ENCODE measurements at regions not wholly inside any gene's neighbourhood (a gene's known extent, or its start where the extent isn't known, plus 50 kb on each side); places are given as distances from the start of the nearest gene placed in this dataset.
"Not testable (repeated sequence)": the region's sequence is repeated elsewhere in the genome, so short reads cannot be mapped to it uniquely, and the experiment has no call there.

DNA sequence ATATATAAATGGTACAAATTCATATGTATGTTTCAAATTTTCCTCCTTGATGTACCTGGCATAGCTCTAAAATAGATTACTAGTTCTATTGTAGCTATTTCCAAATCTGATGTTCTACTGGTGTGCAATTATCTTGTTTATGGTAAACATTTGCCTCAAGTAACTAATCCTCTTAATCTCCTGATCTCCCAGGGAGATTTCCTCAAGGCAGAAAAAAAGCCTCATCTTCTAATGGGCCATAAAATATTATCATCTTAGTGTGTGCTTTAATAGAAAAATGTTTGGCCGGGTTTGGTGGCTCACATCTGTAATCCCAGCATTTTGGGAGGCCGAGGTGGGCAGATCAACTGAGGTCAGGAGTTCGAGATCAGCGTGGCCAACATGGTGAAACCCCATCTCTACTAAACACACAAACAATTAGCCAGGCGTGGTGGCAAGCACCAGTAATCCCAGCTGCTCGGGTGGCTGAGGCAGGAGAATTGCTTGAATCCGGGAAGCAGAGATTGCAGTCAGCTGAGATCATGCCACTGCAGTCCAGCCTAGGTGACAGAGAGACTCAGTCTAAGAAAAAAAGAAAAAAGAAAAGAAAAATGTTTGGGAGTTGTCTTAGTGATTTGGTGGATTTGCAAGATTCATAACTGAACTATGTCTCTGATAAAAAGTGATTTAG, 498.9 kb upstream of the SLITRK5 start:
- H3K4me3 ChIP-seq, result no peak overlapping the region
- DNase-seq (ENCODE audit: low read depth in 1 of 2, low spot score in 1 of 2), result no peak
- no peak overlapping the region for H3K27ac ChIP-seq
- no peaks in the 10 kb centered on the region for H3K9me3 ChIP-seq (ENCODE audit: low read depth)
- H3K36me3 ChIP-seq, result no peaks in the 10 kb centered on the region
- H3K27me3 ChIP-seq, result no peaks in the 10 kb centered on the region
- TF ChIP-seq, protein P1, sequence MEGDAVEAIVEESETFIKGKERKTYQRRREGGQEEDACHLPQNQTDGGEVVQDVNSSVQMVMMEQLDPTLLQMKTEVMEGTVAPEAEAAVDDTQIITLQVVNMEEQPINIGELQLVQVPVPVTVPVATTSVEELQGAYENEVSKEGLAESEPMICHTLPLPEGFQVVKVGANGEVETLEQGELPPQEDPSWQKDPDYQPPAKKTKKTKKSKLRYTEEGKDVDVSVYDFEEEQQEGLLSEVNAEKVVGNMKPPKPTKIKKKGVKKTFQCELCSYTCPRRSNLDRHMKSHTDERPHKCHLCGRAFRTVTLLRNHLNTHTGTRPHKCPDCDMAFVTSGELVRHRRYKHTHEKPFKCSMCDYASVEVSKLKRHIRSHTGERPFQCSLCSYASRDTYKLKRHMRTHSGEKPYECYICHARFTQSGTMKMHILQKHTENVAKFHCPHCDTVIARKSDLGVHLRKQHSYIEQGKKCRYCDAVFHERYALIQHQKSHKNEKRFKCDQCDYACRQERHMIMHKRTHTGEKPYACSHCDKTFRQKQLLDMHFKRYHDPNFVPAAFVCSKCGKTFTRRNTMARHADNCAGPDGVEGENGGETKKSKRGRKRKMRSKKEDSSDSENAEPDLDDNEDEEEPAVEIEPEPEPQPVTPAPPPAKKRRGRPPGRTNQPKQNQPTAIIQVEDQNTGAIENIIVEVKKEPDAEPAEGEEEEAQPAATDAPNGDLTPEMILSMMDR (IDR thresholded peaks at IDR 0.05; ENCODE audit: low read depth, low read length), result no peak
- H3K4me1 ChIP-seq (ENCODE audit: low read depth), result no peaks in the 10 kb centered on the region

DNA sequence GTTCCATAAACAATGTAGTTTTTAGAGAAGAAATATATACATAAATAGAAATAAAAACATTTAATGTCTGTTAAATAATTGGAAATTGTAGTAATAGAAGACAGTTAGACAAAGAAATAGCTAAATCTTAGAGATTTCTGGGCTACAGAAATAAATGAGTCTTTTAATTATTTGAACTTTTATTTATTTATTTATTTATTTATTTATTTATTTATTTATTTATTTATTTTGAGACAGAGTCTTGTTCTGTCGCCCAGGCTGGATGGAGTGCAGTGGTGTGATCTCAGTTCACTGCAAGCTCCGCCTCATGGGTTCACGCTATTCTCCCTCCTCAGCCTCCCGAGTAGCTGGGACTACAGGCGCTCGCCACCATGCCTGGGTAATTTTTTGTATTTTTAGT, 486.0 kb upstream of the SLITRK5 start:
- not testable (repeated sequence) for H3K4me3 ChIP-seq; DNase-seq (ENCODE audit: low read depth in 1 of 2, low spot score in 1 of 2); H3K9me3 ChIP-seq (ENCODE audit: low read depth); H3K36me3 ChIP-seq; H3K27ac ChIP-seq; H3K4me1 ChIP-seq (ENCODE audit: low read depth); H3K27me3 ChIP-seq

DNA sequence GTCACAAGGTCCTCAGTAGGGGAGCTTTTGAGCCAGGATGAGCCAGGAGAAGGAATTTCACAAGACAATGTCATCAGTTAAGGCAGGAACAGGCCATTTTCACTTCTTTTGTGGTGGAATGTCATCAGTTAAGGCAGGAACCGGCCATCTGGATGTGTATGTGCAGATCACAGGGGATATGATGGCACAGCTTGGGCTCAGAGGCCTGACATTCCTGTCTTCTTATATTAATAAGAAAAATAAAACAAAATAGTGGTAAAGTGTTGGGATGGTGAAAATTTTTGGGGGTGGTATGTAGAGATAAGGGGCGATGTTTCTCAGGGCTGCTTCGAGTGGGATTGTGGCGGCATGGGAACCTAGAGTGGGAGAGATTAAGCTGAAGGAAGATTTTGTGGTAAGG, 484.5 kb upstream of the SLITRK5 start:
- not testable (repeated sequence) for H3K36me3 ChIP-seq; H3K27ac ChIP-seq; H3K9me3 ChIP-seq (ENCODE audit: low read depth); DNase-seq (ENCODE audit: low read depth in 1 of 2, low spot score in 1 of 2); H3K27me3 ChIP-seq; H3K4me3 ChIP-seq; H3K4me1 ChIP-seq (ENCODE audit: low read depth)

DNA sequence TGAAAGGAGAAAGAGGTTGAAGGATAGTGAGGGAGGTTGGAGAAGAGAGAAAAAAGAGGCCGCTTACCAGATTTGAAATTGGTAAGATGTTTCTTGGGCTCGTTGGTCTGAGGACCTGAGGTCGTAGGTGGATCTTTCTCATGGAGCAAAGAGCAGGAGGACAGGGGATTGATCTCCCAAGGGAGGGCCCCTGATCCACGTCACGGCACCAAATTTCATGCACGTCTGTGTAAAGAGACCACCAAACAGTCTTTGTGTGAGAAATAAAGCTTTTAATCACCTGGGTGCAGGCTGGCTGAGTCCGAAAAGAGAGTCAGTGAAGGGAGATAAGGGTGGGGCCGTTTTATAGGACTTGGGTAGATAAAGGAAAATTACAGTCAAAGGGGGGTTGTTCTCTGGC, 479.7 kb upstream of the SLITRK5 start:
- not testable (repeated sequence) for DNase-seq (ENCODE audit: low read depth in 1 of 2, low spot score in 1 of 2); H3K27me3 ChIP-seq; H3K4me1 ChIP-seq (ENCODE audit: low read depth); H3K9me3 ChIP-seq (ENCODE audit: low read depth); H3K4me3 ChIP-seq; H3K27ac ChIP-seq; H3K36me3 ChIP-seq

DNA sequence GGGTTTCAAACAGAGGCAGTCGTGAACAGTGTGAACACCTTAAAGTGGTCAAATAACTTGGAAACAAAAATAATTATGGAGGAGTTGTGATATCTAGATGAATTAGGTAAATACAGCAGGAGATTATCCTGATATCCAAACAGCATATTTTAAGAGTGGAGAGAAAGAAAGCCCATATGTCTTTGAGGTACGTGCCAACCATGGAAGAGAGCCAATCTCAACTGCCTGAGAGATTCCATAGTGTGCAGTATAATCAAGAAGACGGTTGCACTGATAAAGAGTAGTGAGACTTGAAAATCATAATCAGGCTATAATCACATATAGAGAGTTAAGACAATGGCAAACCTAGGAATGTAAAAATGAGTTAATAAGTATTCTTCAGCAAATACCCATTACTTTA, 472.8 kb upstream of the SLITRK5 start:
- Histone ChIP-seq H3K36me3 (no peaks in the 10 kb centered on the region), H3K9me3 (ENCODE audit: low read depth) (no peaks in the 10 kb centered on the region), H3K27me3 (no peaks in the 10 kb centered on the region), H3K4me1 (ENCODE audit: low read depth) (no peaks in the 10 kb centered on the region), H3K4me3 (no peak overlapping the region), H3K27ac (no peak overlapping the region)
- DNase-seq (ENCODE audit: low read depth in 1 of 2, low spot score in 1 of 2), result no peak
- TF ChIP-seq, protein P1 (IDR thresholded peaks at IDR 0.05; ENCODE audit: low read depth, low read length), result no peak

DNA sequence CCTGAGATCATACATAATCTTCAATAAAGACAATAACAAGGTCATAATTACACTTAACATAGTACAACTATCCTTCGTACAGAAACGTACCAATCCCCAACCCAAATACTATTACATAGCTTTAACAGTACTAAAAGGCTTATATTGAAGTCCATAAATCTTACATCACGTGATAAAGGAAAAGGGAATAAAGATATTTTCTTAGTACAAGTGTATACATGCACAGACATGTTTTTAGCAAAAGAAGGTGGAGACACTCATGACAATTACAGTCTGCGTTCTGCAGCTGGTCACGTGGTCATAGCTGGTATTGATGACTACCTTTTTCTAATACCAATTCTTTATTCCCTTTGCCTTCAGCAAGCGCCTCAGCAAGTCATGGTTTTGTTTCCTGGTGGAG, 464.5 kb upstream of the SLITRK5 start:
- Histone ChIP-seq H3K27me3 (no peaks in the 10 kb centered on the region), H3K36me3 (no peaks in the 10 kb centered on the region), H3K4me1 (ENCODE audit: low read depth) (no peaks in the 10 kb centered on the region), H3K27ac (no peak overlapping the region), H3K4me3 (no peak overlapping the region), H3K9me3 (ENCODE audit: low read depth) (no peaks in the 10 kb centered on the region)
- TF ChIP-seq, protein P1 (IDR thresholded peaks at IDR 0.05; ENCODE audit: low read depth, low read length), result no peak
- DNase-seq (ENCODE audit: low read depth in 1 of 2, low spot score in 1 of 2), result no peak

DNA sequence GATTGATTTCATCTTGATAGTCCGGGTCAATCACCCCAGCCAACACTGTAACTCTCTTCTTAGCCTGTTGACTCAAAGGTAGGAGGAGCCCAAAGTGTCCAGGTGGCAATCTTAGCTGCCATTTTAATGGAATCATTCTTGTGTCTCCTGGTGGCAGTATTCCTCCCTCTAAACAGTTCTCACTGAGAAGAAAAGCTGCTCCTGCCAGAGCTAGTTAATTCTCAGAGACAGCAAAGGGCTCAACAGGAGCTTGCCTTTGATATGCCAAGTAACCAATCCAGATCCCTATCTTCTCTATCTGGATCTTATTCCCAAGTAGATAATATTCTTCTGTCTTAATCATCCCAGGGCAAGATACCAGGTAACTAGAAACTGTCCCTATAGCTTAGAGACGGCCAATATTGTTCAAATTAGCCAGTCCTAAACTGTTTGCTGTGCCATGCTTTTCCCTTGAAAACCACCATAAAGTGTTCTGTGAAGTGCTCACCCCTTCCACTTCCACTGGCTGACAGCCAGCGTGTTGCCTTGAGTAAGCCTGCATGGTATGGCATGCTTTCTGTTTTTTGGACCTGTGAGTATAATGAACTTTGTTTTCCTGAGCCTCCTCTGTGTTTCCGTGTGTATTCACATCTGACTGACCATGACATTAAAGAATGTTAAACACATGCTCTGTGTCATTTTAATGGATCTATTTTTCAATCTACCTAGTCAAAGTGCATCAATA, 463.7 kb upstream of the SLITRK5 start:
- no peaks in the 10 kb centered on the region for H3K36me3 ChIP-seq
- H3K9me3 ChIP-seq (ENCODE audit: low read depth), result no peaks in the 10 kb centered on the region
- H3K27me3 ChIP-seq, result no peaks in the 10 kb centered on the region
- no peak overlapping the region for H3K4me3 ChIP-seq
- TF ChIP-seq, protein P1 (IDR thresholded peaks at IDR 0.05; ENCODE audit: low read depth, low read length), result no peak
- no peak overlapping the region for H3K27ac ChIP-seq
- no peak for DNase-seq (ENCODE audit: low read depth in 1 of 2, low spot score in 1 of 2)
- H3K4me1 ChIP-seq (ENCODE audit: low read depth), result no peaks in the 10 kb centered on the region

Measured in cardiac muscle cell (in vitro differentiated cells and primary cell).